GM12892 (cell line): ENCODE measurements at regions not wholly inside any gene's neighbourhood (a gene's known extent, or its start where the extent isn't known, plus 50 kb on each side); places are given as distances from the start of the nearest gene placed in this dataset.

Experiments used
- POLR2A ChIP-seq: IDR thresholded peaks from 2 replicates; pipeline ENCODE4 v1.6.1; 2011; ENCODE audit warnings: low read depth, low read length, control low read depth
- POLR2AphosphoS5 ChIP-seq: IDR thresholded peaks from 2 replicates; pipeline ENCODE4 v1.6.1; 2011; ENCODE audit warnings: low read depth, low read length, control low read depth
- TAF1 ChIP-seq: IDR thresholded peaks from 2 replicates; pipeline ENCODE4 v1.6.1; 2011; ENCODE audit warnings: low read depth, mild to moderate bottlenecking, control low read depth, low read length, borderline replicate concordance

- TF ChIP-seq POLR2A (no peak), POLR2AphosphoS5 (no peak), TAF1 (no peak)
Observed at GRCh38 chr15:70522323-70522966, 240.9 kb downstream of the UACA start.
